ENCODE measurements at regions not wholly inside any gene's neighbourhood (a gene's known extent, or its start where the extent isn't known, plus 50 kb on each side); places are given as distances from the start of the nearest gene placed in this dataset.

- no peak overlapping the region for H2BK20ac ChIP-seq (ENCODE audit: low read depth, low read length, poor library complexity, severe bottlenecking)
- H3K27me3 ChIP-seq (ENCODE audit: insufficient read depth, low read length), result no peaks in the 10 kb centered on the region
- WGBS (ENCODE audit: extremely low coverage, insufficient read length, low lambda C conversion rate), result no CpG with 5 or more reads among the region's 1 CpG
- H3K27ac Mint-ChIP-seq, result no peak overlapping the region
- H3K4me1 ChIP-seq (ENCODE audit: insufficient read depth, low read length), result no peaks in the 10 kb centered on the region
- no peak overlapping the region for H3K4ac ChIP-seq (ENCODE audit: low read depth, low read length)
- no peak overlapping the region for H3K23ac ChIP-seq (ENCODE audit: insufficient read length, low read depth, low read length)
- no peaks in the 10 kb centered on the region for H3K4me1 Mint-ChIP-seq
- H3K9me3 ChIP-seq (ENCODE audit: control insufficient read depth, low read depth, low read length), result no peaks in the 10 kb centered on the region
- no peak for DNase-seq
- no peak overlapping the region for H3K9ac ChIP-seq (ENCODE audit: extremely low read depth, insufficient read length, low read length)
- no peak overlapping the region for H3K4me3 Mint-ChIP-seq
- H4K5ac ChIP-seq (ENCODE audit: insufficient read length, low read depth, low read length), result no peak overlapping the region
- H3K4me2 ChIP-seq (ENCODE audit: insufficient read depth, insufficient read length, low read length), result no peak overlapping the region
- no peaks in the 10 kb centered on the region for H3K23me2 ChIP-seq (ENCODE audit: insufficient read length, low read depth, low read length, poor library complexity, severe bottlenecking)
- H3K56ac ChIP-seq (ENCODE audit: insufficient read length, low read depth, low read length), result no peak overlapping the region
- H3K27ac ChIP-seq (ENCODE audit: insufficient read length, low read depth, low read length), result no peak overlapping the region
- no peaks in the 10 kb centered on the region for H3K36me3 Mint-ChIP-seq (ENCODE audit: insufficient read depth in 1 of 3, low read depth in 3 of 3)
- no peaks in the 10 kb centered on the region for H3K79me1 ChIP-seq (ENCODE audit: insufficient read depth, low read depth, low read length, poor library complexity, severe bottlenecking)
- H3K79me2 ChIP-seq (ENCODE audit: insufficient read depth, low read length), result no peaks in the 10 kb centered on the region
- H2AK5ac ChIP-seq (ENCODE audit: insufficient read length, low read length), result no peak overlapping the region
- H2BK120ac ChIP-seq (ENCODE audit: low read depth, low read length, poor library complexity, severe bottlenecking), result no peak overlapping the region
- no peak overlapping the region for H2AFZ ChIP-seq (ENCODE audit: low read length)
- no peak overlapping the region for H3K14ac ChIP-seq (ENCODE audit: insufficient read depth, low read length)
- H3K18ac ChIP-seq (ENCODE audit: insufficient read length, low read depth, low read length), result no peak overlapping the region
- H2BK12ac ChIP-seq (ENCODE audit: insufficient read length, low read depth, low read length), result no peak overlapping the region
- no peak overlapping the region for H3T11ph ChIP-seq (ENCODE audit: low read length)
- H2BK15ac ChIP-seq (ENCODE audit: low read depth, low read length), result no peak overlapping the region
- H4K8ac ChIP-seq (replicated peaks; ENCODE audit: insufficient read length, low read depth, low read length), result no peak overlapping the region
- no peak overlapping the region for H4K91ac ChIP-seq (ENCODE audit: insufficient read length, low read depth, low read length)
- H3K9me3 Mint-ChIP-seq, result no peaks in the 10 kb centered on the region
- no peaks in the 10 kb centered on the region for H4K20me1 ChIP-seq (ENCODE audit: control insufficient read depth, insufficient read depth, insufficient read length)
- no peak overlapping the region for H2BK5ac ChIP-seq (ENCODE audit: insufficient read length, low read length)
- TF ChIP-seq, protein P1, sequence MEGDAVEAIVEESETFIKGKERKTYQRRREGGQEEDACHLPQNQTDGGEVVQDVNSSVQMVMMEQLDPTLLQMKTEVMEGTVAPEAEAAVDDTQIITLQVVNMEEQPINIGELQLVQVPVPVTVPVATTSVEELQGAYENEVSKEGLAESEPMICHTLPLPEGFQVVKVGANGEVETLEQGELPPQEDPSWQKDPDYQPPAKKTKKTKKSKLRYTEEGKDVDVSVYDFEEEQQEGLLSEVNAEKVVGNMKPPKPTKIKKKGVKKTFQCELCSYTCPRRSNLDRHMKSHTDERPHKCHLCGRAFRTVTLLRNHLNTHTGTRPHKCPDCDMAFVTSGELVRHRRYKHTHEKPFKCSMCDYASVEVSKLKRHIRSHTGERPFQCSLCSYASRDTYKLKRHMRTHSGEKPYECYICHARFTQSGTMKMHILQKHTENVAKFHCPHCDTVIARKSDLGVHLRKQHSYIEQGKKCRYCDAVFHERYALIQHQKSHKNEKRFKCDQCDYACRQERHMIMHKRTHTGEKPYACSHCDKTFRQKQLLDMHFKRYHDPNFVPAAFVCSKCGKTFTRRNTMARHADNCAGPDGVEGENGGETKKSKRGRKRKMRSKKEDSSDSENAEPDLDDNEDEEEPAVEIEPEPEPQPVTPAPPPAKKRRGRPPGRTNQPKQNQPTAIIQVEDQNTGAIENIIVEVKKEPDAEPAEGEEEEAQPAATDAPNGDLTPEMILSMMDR (conservative IDR thresholded peaks at IDR 0.05), result no peak
- H3K27me3 Mint-ChIP-seq (ENCODE audit: low read depth), result no peaks in the 10 kb centered on the region
These were observed 206.1 kb upstream of the COX7C start for GRCh38 chr5:86411596-86411995.

Measured in H9 (cell line).